Ovary (tissue), 3 donors: ENCODE measurements at regions not wholly inside any gene's neighbourhood (a gene's known extent, or its start where the extent isn't known, plus 50 kb on each side); places are given as distances from the start of the nearest gene placed in this dataset.

Experiments
- CTCF ChIP-seq, 3 donors: fragments of 450-650 bp in 2 of 3; fragments of 200-600 bp in 1 of 3; IDR thresholded peaks; one replicate each; pipeline versions ENCODE4 v1.5.1 to v1.8.0; 2016 to 2022; ENCODE audit warnings: antibody characterized with exemption in 3 of 3, mild to moderate bottlenecking in 1 of 3
- EP300 ChIP-seq: sonication (generic); formaldehyde crosslinking; IDR thresholded peaks from one replicate; pipeline ENCODE4 v1.6.1; 2017; ENCODE audit warnings: antibody characterized with exemption
- POLR2A ChIP-seq: fragments of 450-650 bp; IDR thresholded peaks from one replicate; pipeline ENCODE4 v1.6.1; 2017; ENCODE audit warnings: antibody characterized with exemption, mild to moderate bottlenecking, moderate library complexity
- donor health status: DM: no; HTN: no; CAD: no.

- TF ChIP-seq POLR2A: no peak
- no peak for TF ChIP-seq EP300
- no peak for TF ChIP-seq CTCF (IDR thresholded peaks at IDR 0.05)
Observed at GRCh38 chr14:89473989-89474388, 57.0 kb upstream of the FOXN3 start.
